ENCODE measurements at regions not wholly inside any gene's neighbourhood (a gene's known extent, or its start where the extent isn't known, plus 50 kb on each side); places are given as distances from the start of the nearest gene placed in this dataset.
A peak's percentile ranks its signal among the peaks of the same experiment; 100 is the strongest.

DNA sequence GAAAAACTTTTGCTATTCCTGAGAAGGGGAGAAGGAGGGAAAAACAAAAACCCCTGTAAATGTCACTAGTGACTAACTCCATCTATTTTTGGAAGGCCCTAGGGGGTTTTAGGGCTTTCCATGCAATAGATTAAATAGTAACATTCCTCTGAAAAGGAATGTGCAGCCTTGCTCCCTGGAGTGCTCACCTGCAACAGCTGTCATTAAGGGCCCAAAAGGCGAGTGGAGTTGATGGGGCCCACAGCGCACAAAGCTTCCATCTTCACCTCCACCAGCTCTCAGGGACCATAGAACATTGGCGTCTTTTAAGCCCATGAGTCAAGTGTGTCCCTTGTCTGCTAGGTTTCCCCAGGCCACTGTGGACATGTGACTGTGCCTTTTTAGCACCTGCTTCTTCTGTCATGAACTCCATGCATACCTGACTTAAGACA, 58.0 kb upstream of the IL6 start:
- Mint-ChIP-seq H3K9me3 (peaks cover 0 to 3% (median 0%) of the 10 kb centered on the region in 7 donors), H3K36me3 (no peaks in the 10 kb centered on the region), H3K27me3 (peaks cover 5% of the 10 kb centered on the region), H3K4me3 (no peak overlapping the region), H3K4me1 (peaks cover 0 to 13% (median 10%) of the 10 kb centered on the region in 4 donors), H3K27ac (peak overlapping the region in 1 of 3 donors; percentile 14)
- H3K27me3 ChIP-seq (ENCODE audit: control insufficient read depth, insufficient read depth, low read length) = peaks cover 4% of the 10 kb centered on the region
- DNase-seq (no peak), ATAC-seq (ENCODE audit: low read depth in 2 of 2) (no peak)
- no peaks in the 10 kb centered on the region for H3K9me3 ChIP-seq (ENCODE audit: control insufficient read depth in 2 of 2, low read length in 2 of 2)
- H3K27ac ChIP-seq (ENCODE audit: insufficient read depth, low read length, poor library complexity, severe bottlenecking) = no peak overlapping the region
- no peaks in the 10 kb centered on the region for H3K36me3 ChIP-seq (ENCODE audit: control insufficient read depth, insufficient read depth, low read length)
- H3K4me3 ChIP-seq (ENCODE audit: low read depth, low read length) = no peak overlapping the region
- H3K4me1 ChIP-seq (ENCODE audit: control insufficient read depth, insufficient read depth, low read length, poor library complexity, severe bottlenecking) = no peaks in the 10 kb centered on the region

DNA sequence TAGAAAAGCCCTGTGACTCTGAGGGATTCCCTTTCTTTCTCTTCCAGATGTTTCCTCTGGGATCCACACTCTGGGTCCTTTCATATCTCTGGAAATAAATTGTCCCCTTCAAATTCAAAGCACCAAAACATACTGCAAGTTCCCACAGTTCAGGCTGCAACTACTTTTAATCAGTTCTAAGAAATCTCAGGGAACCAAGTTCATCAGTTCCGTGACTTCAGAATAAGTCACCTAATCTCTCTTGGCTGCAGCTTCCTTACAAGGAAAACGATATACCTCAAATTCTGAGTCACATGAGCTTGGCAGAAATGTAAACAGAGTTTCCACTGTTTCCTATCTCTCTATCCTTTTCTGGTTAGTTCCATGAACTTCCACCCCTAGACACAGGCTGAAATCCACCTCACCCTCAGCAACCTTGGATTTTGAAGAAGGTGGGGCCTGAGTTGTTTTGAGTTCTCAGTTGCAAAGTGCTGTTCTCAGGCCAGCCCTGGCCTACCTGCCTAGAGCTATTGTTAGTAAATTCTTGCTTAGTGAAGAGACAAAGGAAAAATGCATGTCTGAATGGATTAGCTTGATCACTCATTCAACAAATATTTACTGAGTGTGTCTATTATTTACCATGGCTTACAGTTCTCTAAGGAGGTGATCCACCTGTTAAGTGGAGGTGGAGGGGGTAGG, 59.3 kb upstream of the IL6 start:
- H3K9me3 Mint-ChIP-seq = peaks cover 0 to 1% (median 0%) of the 10 kb centered on the region in 7 donors
- peak overlapping the region in 1 of 4 donors; percentile 27 for H3K4me3 Mint-ChIP-seq
- ATAC-seq (ENCODE audit: low read depth in 2 of 2) (no peak), DNase-seq (no peak)
- no peak overlapping the region for H3K27ac ChIP-seq (ENCODE audit: insufficient read depth, low read length, poor library complexity, severe bottlenecking)
- no peaks in the 10 kb centered on the region for H3K9me3 ChIP-seq (ENCODE audit: control insufficient read depth in 2 of 2, low read length in 2 of 2)
- peaks cover 0 to 4% (median 4%) of the 10 kb centered on the region in 4 donors for H3K4me1 Mint-ChIP-seq
- peaks cover 2% of the 10 kb centered on the region for H3K27me3 ChIP-seq (ENCODE audit: control insufficient read depth, insufficient read depth, low read length)
- peaks cover 5% of the 10 kb centered on the region for H3K27me3 Mint-ChIP-seq
- no peaks in the 10 kb centered on the region for H3K4me1 ChIP-seq (ENCODE audit: control insufficient read depth, insufficient read depth, low read length, poor library complexity, severe bottlenecking)
- H3K4me3 ChIP-seq (ENCODE audit: low read depth, low read length) = no peak overlapping the region
- no peaks in the 10 kb centered on the region for H3K36me3 Mint-ChIP-seq
- no peak overlapping the region for H3K27ac Mint-ChIP-seq
- no peaks in the 10 kb centered on the region for H3K36me3 ChIP-seq (ENCODE audit: control insufficient read depth, insufficient read depth, low read length)

DNA sequence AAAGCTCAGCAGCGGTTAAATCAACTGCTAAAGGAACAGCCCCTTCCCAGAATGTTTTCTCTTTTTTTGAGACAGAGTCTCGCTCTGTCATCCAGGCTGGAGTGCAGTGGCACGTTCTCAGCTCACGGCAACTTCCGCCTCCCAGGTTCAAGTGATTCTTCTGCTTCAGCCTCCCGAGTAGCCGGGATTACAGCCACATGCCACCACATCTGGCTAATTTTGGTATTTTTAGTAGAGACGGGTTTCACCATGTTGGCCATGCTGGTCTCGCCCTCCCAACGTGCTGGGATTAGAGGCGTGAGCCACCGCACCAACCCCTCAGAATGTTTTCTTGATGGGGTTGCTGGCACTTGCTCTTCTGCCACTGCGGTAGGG, 59.8 kb upstream of the IL6 start:
- Histone ChIP-seq H3K9me3 (ENCODE audit: control insufficient read depth in 2 of 2, low read length in 2 of 2) (no peaks in the 10 kb centered on the region), H3K36me3 (ENCODE audit: control insufficient read depth, insufficient read depth, low read length) (no peaks in the 10 kb centered on the region), H3K4me1 (ENCODE audit: control insufficient read depth, insufficient read depth, low read length, poor library complexity, severe bottlenecking) (no peaks in the 10 kb centered on the region), H3K27me3 (ENCODE audit: control insufficient read depth, insufficient read depth, low read length) (peaks cover 2% of the 10 kb centered on the region), H3K27ac (ENCODE audit: insufficient read depth, low read length, poor library complexity, severe bottlenecking) (no peak overlapping the region), H3K4me3 (ENCODE audit: low read depth, low read length) (no peak overlapping the region)
- ATAC-seq (ENCODE audit: low read depth in 2 of 2) = no peak
- peaks cover 0 to 1% (median 0%) of the 10 kb centered on the region in 7 donors for H3K9me3 Mint-ChIP-seq
- H3K27ac Mint-ChIP-seq = no peak overlapping the region
- no peak overlapping the region for H3K4me3 Mint-ChIP-seq
- H3K36me3 Mint-ChIP-seq = no peaks in the 10 kb centered on the region
- H3K27me3 Mint-ChIP-seq = peaks cover 5% of the 10 kb centered on the region
- H3K4me1 Mint-ChIP-seq = no peaks in the 10 kb centered on the region
- no peak for DNase-seq

DNA sequence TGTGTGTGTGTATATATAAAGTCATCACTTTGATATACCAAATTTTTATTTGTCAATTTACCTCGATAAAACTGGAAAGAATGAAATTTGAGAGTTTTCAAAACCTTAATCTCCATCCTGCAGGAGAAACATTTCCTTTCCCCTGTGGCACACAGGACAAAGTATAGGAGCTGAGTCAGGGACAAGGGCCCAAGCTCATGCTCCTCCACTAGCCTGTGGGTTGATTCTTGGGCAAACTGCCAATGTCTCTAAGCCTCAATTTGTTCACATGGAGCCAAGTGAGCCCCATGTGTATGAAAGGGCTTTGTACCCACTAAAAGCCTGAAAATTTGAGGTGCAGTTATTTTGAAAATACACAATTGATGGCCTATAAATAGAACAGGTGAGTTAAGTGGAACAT, 60.3 kb upstream of the IL6 start:
- H3K9me3 ChIP-seq (ENCODE audit: control insufficient read depth in 2 of 2, low read length in 2 of 2) = no peaks in the 10 kb centered on the region
- no peak overlapping the region for H3K27ac Mint-ChIP-seq

DNA sequence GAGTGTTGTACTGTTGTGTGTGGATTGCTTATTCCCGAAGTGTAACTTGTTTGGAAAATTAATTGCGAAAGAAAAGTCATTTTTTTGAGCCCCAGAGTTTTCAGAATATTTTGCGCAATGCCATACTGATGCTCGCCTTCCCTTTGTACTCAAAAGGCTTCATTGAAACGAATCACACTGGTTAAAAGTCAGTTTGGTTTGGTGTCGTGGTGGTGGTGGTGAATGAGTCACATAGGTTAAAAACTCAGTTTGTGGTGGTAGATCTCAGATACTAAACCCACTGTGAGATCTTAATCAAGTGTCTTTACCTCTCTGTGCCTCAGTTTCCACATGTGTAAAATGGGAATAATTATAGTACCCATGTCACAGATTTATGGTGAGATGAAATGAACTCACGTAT, 61.1 kb upstream of the IL6 start:
- Histone ChIP-seq H3K27me3 (ENCODE audit: control insufficient read depth, insufficient read depth, low read length) (peaks cover 2% of the 10 kb centered on the region), H3K4me1 (ENCODE audit: control insufficient read depth, insufficient read depth, low read length, poor library complexity, severe bottlenecking) (no peaks in the 10 kb centered on the region), H3K27ac (ENCODE audit: insufficient read depth, low read length, poor library complexity, severe bottlenecking) (no peak overlapping the region), H3K36me3 (ENCODE audit: control insufficient read depth, insufficient read depth, low read length) (no peaks in the 10 kb centered on the region), H3K4me3 (ENCODE audit: low read depth, low read length) (no peak overlapping the region), H3K9me3 (ENCODE audit: control insufficient read depth in 2 of 2, low read length in 2 of 2) (no peaks in the 10 kb centered on the region)
- peaks cover 0 to 1% (median 0%) of the 10 kb centered on the region in 7 donors for H3K9me3 Mint-ChIP-seq
- no peaks in the 10 kb centered on the region for H3K4me1 Mint-ChIP-seq
- peaks cover 5% of the 10 kb centered on the region for H3K27me3 Mint-ChIP-seq
- H3K36me3 Mint-ChIP-seq = no peaks in the 10 kb centered on the region
- no peak overlapping the region for H3K4me3 Mint-ChIP-seq
- ATAC-seq (ENCODE audit: low read depth in 2 of 2) = no peak
- H3K27ac Mint-ChIP-seq = no peak overlapping the region
- DNase-seq = no peak

More for the DNA sequence above, 60.3 kb upstream of the IL6 start:
- ATAC-seq (ENCODE audit: low read depth in 2 of 2) (no peak), DNase-seq (no peak)
- Histone ChIP-seq H3K27me3 (ENCODE audit: control insufficient read depth, insufficient read depth, low read length) (peaks cover 2% of the 10 kb centered on the region), H3K4me3 (ENCODE audit: low read depth, low read length) (no peak overlapping the region), H3K36me3 (ENCODE audit: control insufficient read depth, insufficient read depth, low read length) (no peaks in the 10 kb centered on the region), H3K4me1 (ENCODE audit: control insufficient read depth, insufficient read depth, low read length, poor library complexity, severe bottlenecking) (no peaks in the 10 kb centered on the region), H3K27ac (ENCODE audit: insufficient read depth, low read length, poor library complexity, severe bottlenecking) (no peak overlapping the region)
- peaks cover 5% of the 10 kb centered on the region for H3K27me3 Mint-ChIP-seq
- H3K4me3 Mint-ChIP-seq = no peak overlapping the region
- no peaks in the 10 kb centered on the region for H3K4me1 Mint-ChIP-seq
- H3K36me3 Mint-ChIP-seq = no peaks in the 10 kb centered on the region
- peaks cover 0 to 1% (median 0%) of the 10 kb centered on the region in 7 donors for H3K9me3 Mint-ChIP-seq

DNA sequence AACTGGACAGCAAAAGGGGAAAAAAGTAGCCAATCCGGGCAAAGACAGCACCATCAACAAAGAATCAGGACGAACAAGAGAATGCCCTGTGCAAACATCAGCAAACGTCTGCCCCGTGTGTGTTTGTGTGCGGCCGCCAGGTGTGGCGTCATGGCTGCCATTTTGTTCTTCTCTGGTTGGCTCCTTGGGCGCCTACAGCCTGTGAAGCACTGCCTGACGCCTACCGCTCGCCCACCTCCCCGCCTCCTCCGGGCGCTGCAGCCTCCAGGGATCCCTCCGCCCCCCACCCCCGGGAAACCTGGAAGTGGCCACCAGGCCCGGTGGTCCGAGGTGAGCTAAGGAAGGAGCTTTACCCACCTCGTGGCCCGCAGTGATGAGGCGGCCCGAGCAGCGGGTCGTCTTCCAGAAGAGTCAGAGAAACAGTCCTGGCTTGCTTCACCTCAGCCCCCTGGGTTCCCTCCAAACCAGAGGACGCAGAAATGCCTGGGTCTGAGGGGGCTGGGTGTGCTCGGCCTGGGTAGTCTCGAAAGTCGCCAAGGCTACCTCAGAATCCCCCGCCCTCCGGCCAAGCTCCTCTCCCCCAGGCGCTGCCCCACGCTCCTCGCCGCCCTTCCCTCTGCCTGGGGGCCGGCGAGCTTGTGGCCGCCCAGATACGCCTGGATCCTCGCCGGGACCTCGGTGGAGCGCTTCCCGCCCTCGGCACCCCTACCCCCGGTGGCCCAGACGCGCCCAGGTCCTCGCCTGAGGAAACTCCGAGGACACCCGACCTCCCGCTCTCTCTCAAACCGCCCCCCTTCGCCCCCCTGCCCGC, 61.8 kb upstream of the IL6 start:
- Mint-ChIP-seq H3K27me3 (no peaks in the 10 kb centered on the region), H3K36me3 (no peaks in the 10 kb centered on the region), H3K27ac (no peak overlapping the region), H3K4me1 (no peaks in the 10 kb centered on the region), H3K9me3 (peaks cover 0 to 1% (median 0%) of the 10 kb centered on the region in 7 donors), H3K4me3 (no peak overlapping the region)
- Histone ChIP-seq H3K4me1 (ENCODE audit: control insufficient read depth, insufficient read depth, low read length, poor library complexity, severe bottlenecking) (no peaks in the 10 kb centered on the region), H3K27ac (ENCODE audit: insufficient read depth, low read length, poor library complexity, severe bottlenecking) (no peak overlapping the region), H3K36me3 (ENCODE audit: control insufficient read depth, insufficient read depth, low read length) (no peaks in the 10 kb centered on the region), H3K4me3 (ENCODE audit: low read depth, low read length) (no peak overlapping the region), H3K27me3 (ENCODE audit: control insufficient read depth, insufficient read depth, low read length) (peaks cover 2% of the 10 kb centered on the region), H3K9me3 (ENCODE audit: control insufficient read depth in 2 of 2, low read length in 2 of 2) (no peaks in the 10 kb centered on the region)
- no peak for DNase-seq
- no peak for ATAC-seq (ENCODE audit: low read depth in 2 of 2)

DNA sequence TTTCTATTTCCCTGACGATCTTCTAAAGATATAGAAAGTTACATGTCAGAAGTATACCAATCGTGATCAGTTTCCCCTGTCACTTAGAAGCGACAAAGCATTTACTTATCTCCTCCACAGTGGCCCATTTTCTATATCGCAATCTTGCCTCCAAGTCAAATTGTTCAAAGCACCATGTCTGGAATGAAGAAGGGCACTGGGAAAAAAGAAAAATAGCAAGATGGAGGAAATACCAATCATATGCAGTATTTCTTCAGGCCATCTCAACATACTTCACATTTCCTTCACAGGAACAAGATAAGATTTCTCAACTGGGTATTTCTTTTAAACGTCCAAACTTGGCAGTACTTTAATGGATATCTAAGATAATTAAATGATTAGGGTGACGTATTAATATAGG, 63.3 kb upstream of the IL6 start:
- Mint-ChIP-seq H3K9me3 (peaks cover 0 to 1% (median 0%) of the 10 kb centered on the region in 7 donors), H3K27me3 (no peaks in the 10 kb centered on the region), H3K27ac (no peak overlapping the region), H3K4me3 (no peak overlapping the region), H3K4me1 (no peaks in the 10 kb centered on the region), H3K36me3 (no peaks in the 10 kb centered on the region)
- H3K36me3 ChIP-seq (ENCODE audit: control insufficient read depth, insufficient read depth, low read length) = no peaks in the 10 kb centered on the region
- H3K27ac ChIP-seq (ENCODE audit: insufficient read depth, low read length, poor library complexity, severe bottlenecking) = no peak overlapping the region
- H3K4me3 ChIP-seq (ENCODE audit: low read depth, low read length) = no peak overlapping the region
- no peaks in the 10 kb centered on the region for H3K4me1 ChIP-seq (ENCODE audit: control insufficient read depth, insufficient read depth, low read length, poor library complexity, severe bottlenecking)
- peaks cover 2% of the 10 kb centered on the region for H3K27me3 ChIP-seq (ENCODE audit: control insufficient read depth, insufficient read depth, low read length)
- DNase-seq = no peak
- no peak for ATAC-seq (ENCODE audit: low read depth in 2 of 2)
- no peaks in the 10 kb centered on the region for H3K9me3 ChIP-seq (ENCODE audit: control insufficient read depth in 2 of 2, low read length in 2 of 2)

DNA sequence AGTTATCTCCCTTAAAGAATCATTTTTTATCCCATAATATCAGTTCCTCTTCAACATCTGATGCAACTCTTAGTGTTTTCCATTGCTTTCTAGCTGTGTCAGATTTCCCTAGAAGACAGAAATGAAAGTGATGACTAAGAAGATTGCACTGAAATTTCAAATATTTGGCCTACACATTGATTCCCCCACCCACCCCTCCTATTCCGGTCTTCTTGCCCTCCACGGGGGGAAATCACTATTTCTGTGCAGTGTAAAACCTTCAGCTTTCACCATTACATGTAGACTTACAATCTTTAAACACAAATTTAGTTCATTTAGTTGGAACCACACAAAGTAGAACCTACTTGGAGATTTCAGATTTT, 63.7 kb upstream of the IL6 start:
- peaks cover 2% of the 10 kb centered on the region for H3K27me3 ChIP-seq (ENCODE audit: control insufficient read depth, insufficient read depth, low read length)
- no peak overlapping the region for H3K4me3 ChIP-seq (ENCODE audit: low read depth, low read length)
- H3K36me3 Mint-ChIP-seq = no peaks in the 10 kb centered on the region
- H3K27ac Mint-ChIP-seq = no peak overlapping the region
- no peaks in the 10 kb centered on the region for H3K4me1 Mint-ChIP-seq
- no peaks in the 10 kb centered on the region for H3K27me3 Mint-ChIP-seq
- peaks cover 0 to 1% (median 0%) of the 10 kb centered on the region in 7 donors for H3K9me3 Mint-ChIP-seq
- no peaks in the 10 kb centered on the region for H3K4me1 ChIP-seq (ENCODE audit: control insufficient read depth, insufficient read depth, low read length, poor library complexity, severe bottlenecking)
- H3K36me3 ChIP-seq (ENCODE audit: control insufficient read depth, insufficient read depth, low read length) = no peaks in the 10 kb centered on the region
- DNase-seq (no peak), ATAC-seq (ENCODE audit: low read depth in 2 of 2) (no peak)
- no peaks in the 10 kb centered on the region for H3K9me3 ChIP-seq (ENCODE audit: control insufficient read depth in 2 of 2, low read length in 2 of 2)
- no peak overlapping the region for H3K27ac ChIP-seq (ENCODE audit: insufficient read depth, low read length, poor library complexity, severe bottlenecking)
- H3K4me3 Mint-ChIP-seq = no peak overlapping the region

All from CD4-positive, CD25-positive, alpha-beta regulatory T cell (primary cell).